ENCODE measurements at regions not wholly inside any gene's neighbourhood (a gene's known extent, or its start where the extent isn't known, plus 50 kb on each side); places are given as distances from the start of the nearest gene placed in this dataset.
A peak's percentile ranks its signal among the peaks of the same experiment; 100 is the strongest.
"Not testable (repeated sequence)": the region's sequence is repeated elsewhere in the genome, so short reads cannot be mapped to it uniquely, and the experiment has no call there.

DNA sequence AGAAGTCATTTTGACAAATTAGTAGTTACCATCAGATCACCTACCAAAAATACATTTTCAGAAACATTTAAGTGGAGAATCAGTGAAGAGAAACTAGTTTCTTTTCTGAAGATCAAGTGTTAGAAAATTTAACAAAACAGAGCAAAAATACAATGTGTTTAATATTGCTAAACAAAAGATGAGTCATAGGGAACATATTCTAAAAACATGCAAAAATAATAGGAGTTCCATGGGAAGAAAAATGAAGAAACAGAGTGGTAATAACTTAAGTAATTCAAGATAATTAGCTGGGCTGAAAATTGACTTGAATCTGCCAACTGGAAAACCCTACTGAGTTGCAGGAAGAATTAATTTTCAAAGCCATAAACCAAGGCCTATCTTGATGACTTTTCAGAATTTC lies 111.5 kb upstream of the KITLG start:
- H3K4me3 ChIP-seq (ENCODE audit: low read length) = no peak overlapping the region
- no peak for DNase-seq (ENCODE audit: low read depth)
- no peak for TF ChIP-seq CTCF (IDR thresholded peaks at IDR 0.05; ENCODE audit: insufficient read depth, low read depth, low read length, missing control alignments)

DNA sequence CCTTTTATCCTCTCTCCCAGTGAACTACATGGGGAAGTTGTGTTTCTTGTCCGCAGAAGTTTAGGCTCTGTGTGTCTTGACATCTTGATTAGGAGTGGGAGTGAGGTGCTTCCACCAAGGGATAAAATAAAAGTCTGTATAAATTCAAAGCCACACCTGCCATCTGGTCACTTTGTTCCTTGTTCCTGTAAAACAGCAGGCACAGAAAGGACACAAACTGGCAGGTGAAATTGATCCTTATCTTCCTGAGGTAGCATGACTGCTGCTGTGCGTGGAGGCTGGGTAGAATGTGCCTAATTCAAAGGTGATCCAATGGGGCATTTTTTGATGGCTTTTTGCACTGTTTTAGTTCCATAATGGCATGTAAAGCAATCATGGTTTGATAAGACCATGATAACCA lies 104.3 kb upstream of the KITLG start:
- DNase-seq (ENCODE audit: low read depth) = no peak
- no peak overlapping the region for H3K4me3 ChIP-seq (ENCODE audit: low read length)
- TF ChIP-seq CTCF (IDR thresholded peaks at IDR 0.05; ENCODE audit: insufficient read depth, low read depth, low read length, missing control alignments) = no peak

- DNase-seq (ENCODE audit: low read depth) = no peak
- TF ChIP-seq CTCF (IDR thresholded peaks at IDR 0.05; ENCODE audit: insufficient read depth, low read depth, low read length, missing control alignments) = no peak
- H3K4me3 ChIP-seq (ENCODE audit: low read length) = no peak overlapping the region
These were observed 103.9 kb upstream of the KITLG start for GRCh38 chr12:88684170-88684569.

DNA sequence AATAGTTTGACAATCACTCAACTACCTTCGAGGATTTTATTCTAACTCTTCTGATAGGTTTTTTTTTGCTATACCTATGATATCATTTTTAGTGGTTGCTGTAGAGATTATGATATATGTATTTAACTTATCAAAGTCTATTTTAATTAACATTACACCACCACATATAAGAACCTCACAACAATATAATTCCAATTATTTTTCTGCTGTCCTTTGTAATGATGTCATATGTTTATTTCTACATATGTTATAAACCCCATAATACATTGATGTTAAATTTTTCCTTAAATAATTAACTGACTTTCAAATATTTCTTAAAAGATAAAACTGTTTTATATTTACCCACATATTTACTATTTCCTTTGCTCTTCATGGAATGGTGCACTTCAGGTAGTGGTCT lies 103.4 kb upstream of the KITLG start:
- no peak for DNase-seq (ENCODE audit: low read depth)
- no peak overlapping the region for H3K4me3 ChIP-seq (ENCODE audit: low read length)
- no peak for TF ChIP-seq CTCF (IDR thresholded peaks at IDR 0.05; ENCODE audit: insufficient read depth, low read depth, low read length, missing control alignments)

DNA sequence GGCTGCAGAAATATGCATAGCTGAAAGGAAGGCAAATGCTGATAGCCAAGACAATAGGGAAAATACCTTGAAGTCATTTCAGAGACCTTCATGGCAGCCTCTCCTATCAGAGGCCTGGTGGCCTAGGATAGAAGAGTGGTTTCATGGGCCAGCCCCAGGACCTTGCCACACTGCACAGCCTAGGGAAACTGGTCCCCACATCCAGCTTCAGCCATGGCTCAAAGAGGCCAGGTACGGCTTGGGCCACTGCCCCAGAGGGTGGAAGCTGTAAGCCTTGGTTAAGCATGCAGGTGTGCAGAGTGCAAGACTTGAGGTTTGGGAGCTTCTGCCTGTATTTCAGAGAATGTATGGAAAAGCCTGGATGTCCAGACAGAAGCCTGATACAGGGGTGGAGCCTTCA lies 101.0 kb upstream of the KITLG start:
- no peak overlapping the region for H3K4me3 ChIP-seq (ENCODE audit: low read length)
- DNase-seq (ENCODE audit: low read depth) = no peak
- no peak for TF ChIP-seq CTCF (IDR thresholded peaks at IDR 0.05; ENCODE audit: insufficient read depth, low read depth, low read length, missing control alignments)

- TF ChIP-seq CTCF (IDR thresholded peaks at IDR 0.05; ENCODE audit: insufficient read depth, low read depth, low read length, missing control alignments) = no peak
- DNase-seq (ENCODE audit: low read depth) = no peak
- no peak overlapping the region for H3K4me3 ChIP-seq (ENCODE audit: low read length)
These were observed 97.2 kb upstream of the KITLG start for GRCh38 chr12:88677464-88677863.

GRCh38 chr12:88667615-88668014 lies 87.3 kb upstream of the KITLG start:
- not testable (repeated sequence) for DNase-seq (ENCODE audit: low read depth); H3K4me3 ChIP-seq (ENCODE audit: low read length)

- H3K4me3 ChIP-seq (ENCODE audit: low read length) = no peak overlapping the region
- no peak for TF ChIP-seq CTCF (IDR thresholded peaks at IDR 0.05; ENCODE audit: insufficient read depth, low read depth, low read length, missing control alignments)
- DNase-seq (ENCODE audit: low read depth) = peak; percentile 41
These were observed 84.8 kb upstream of the KITLG start for GRCh38 chr12:88665071-88665470.

All from epithelial cell of esophagus (primary cell).